ENCODE measurements at regions not wholly inside any gene's neighbourhood (a gene's known extent, or its start where the extent isn't known, plus 50 kb on each side); places are given as distances from the start of the nearest gene placed in this dataset.
A peak's percentile ranks its signal among the peaks of the same experiment; 100 is the strongest.

- intact Hi-C loops (cut with DNase I) = no loop called here
- DNase-seq (peak; percentile 39), ATAC-seq (peak; percentile 35 to 59)
These were observed 334.7 kb downstream of the CYRIA start for GRCh38 chr2:16330982-16331381.

GRCh38 chr2:16330571-16330970, 335.1 kb downstream of the CYRIA start:
- no peak for ATAC-seq
- intact Hi-C loops (cut with DNase I) = no loop called here

GRCh38 chr2:16330012-16330411, 335.6 kb downstream of the CYRIA start:
- DNase-seq (no peak), ATAC-seq (no peak)
- intact Hi-C loops (cut with DNase I) = no loop called here

More at GRCh38 chr2:16330571-16330970, 335.1 kb downstream of the CYRIA start:
- DNase-seq = no peak

GRCh38 chr2:16329421-16329820, 336.2 kb downstream of the CYRIA start:
- DNase-seq (no peak), ATAC-seq (no peak)
- intact Hi-C loops (cut with DNase I) = no loop called here

GRCh38 chr2:16328521-16329190, 337.0 kb downstream of the CYRIA start:
- ATAC-seq (no peak), DNase-seq (no peak)
- intact Hi-C loops (cut with DNase I) = no loop called here

- ATAC-seq (no peak), DNase-seq (no peak)
- intact Hi-C loops (cut with DNase I) = no loop called here
These were observed 338.3 kb downstream of the CYRIA start for GRCh38 chr2:16327326-16327725.

- ATAC-seq = no peak
- DNase-seq = no peak
- intact Hi-C loops (cut with DNase I) = no loop called here
These were observed 338.8 kb downstream of the CYRIA start for GRCh38 chr2:16326711-16327300.

GRCh38 chr2:16325976-16326510, 339.6 kb downstream of the CYRIA start:
- DNase-seq (no peak), ATAC-seq (no peak)
- intact Hi-C loops (cut with DNase I) = no loop called here

- ATAC-seq (no peak), DNase-seq (no peak)
- intact Hi-C loops (cut with DNase I) = no loop called here
These were observed 340.3 kb downstream of the CYRIA start for GRCh38 chr2:16325016-16325975.

GRCh38 chr2:16324544-16324937, 341.1 kb downstream of the CYRIA start:
- intact Hi-C loops (cut with DNase I) = no loop called here
- no peak for ATAC-seq
- DNase-seq = no peak

GRCh38 chr2:16323551-16324543, 341.8 kb downstream of the CYRIA start:
- no peak for DNase-seq
- no peak for ATAC-seq
- intact Hi-C loops (cut with DNase I) = no loop called here

GRCh38 chr2:16323126-16323520, 342.5 kb downstream of the CYRIA start:
- DNase-seq (no peak), ATAC-seq (no peak)
- intact Hi-C loops (cut with DNase I) = no loop called here

- intact Hi-C loops (cut with DNase I) = no loop called here
- DNase-seq (no peak), ATAC-seq (no peak)
These were observed 343.1 kb downstream of the CYRIA start for GRCh38 chr2:16322308-16323125.

- DNase-seq (no peak), ATAC-seq (no peak)
- intact Hi-C loops (cut with DNase I) = no loop called here
These were observed 343.8 kb downstream of the CYRIA start for GRCh38 chr2:16321872-16322271.

- DNase-seq (no peak), ATAC-seq (no peak)
- intact Hi-C loops (cut with DNase I) = no loop called here
These were observed 344.4 kb downstream of the CYRIA start for GRCh38 chr2:16321256-16321655.

- no peak for DNase-seq
- intact Hi-C loops (cut with DNase I) = no loop called here
- no peak for ATAC-seq
These were observed 344.9 kb downstream of the CYRIA start for GRCh38 chr2:16320716-16321115.

- no peak for DNase-seq
- intact Hi-C loops (cut with DNase I) = no loop called here
These were observed 346.0 kb downstream of the CYRIA start for GRCh38 chr2:16319551-16320121.

More at GRCh38 chr2:16319551-16320121, 346.0 kb downstream of the CYRIA start:
- no peak for ATAC-seq

Data from left cardiac atrium (tissue), 4 donors.